Inflammatory macrophage treated with lipopolysaccharide for 4 hours (primary cell): ENCODE measurements at regions not wholly inside any gene's neighbourhood (a gene's known extent, or its start where the extent isn't known, plus 50 kb on each side); places are given as distances from the start of the nearest gene placed in this dataset.

Source experiments
- DNase-seq: peaks from one replicate; pipeline ENCODE4 v3.0.0-alpha.2; 2020

GRCh38 chr12:105761075-105761474, 377.7 kb downstream of the NUAK1 start:
- DNase-seq, result no peak

- DNase-seq, result no peak
These were observed 374.4 kb downstream of the NUAK1 start for GRCh38 chr12:105764216-105764835.

GRCh38 chr12:105765053-105766014, 373.4 kb downstream of the NUAK1 start:
- DNase-seq, result no peak

- no peak for DNase-seq
These were observed 372.7 kb downstream of the NUAK1 start for GRCh38 chr12:105766029-105766428.

GRCh38 chr12:105769486-105769885, 369.3 kb downstream of the NUAK1 start:
- DNase-seq, result no peak

GRCh38 chr12:105773471-105773870, 365.3 kb downstream of the NUAK1 start:
- DNase-seq, result no peak

GRCh38 chr12:105774037-105774436, 364.7 kb downstream of the NUAK1 start:
- DNase-seq, result no peak

- DNase-seq, result no peak
These were observed 363.4 kb downstream of the NUAK1 start for GRCh38 chr12:105775343-105775742.

- DNase-seq, result peak; percentile 24
These were observed 354.5 kb downstream of the NUAK1 start for GRCh38 chr12:105783983-105784947.

GRCh38 chr12:105793421-105793820, 345.3 kb downstream of the NUAK1 start:
- no peak for DNase-seq

- no peak for DNase-seq
These were observed 340.4 kb downstream of the NUAK1 start for GRCh38 chr12:105798256-105798845.

GRCh38 chr12:105799103-105799502, 339.7 kb downstream of the NUAK1 start:
- no peak for DNase-seq

- DNase-seq, result no peak
These were observed 337.4 kb downstream of the NUAK1 start for GRCh38 chr12:105801351-105801750.

GRCh38 chr12:105803292-105803691, 335.5 kb downstream of the NUAK1 start:
- DNase-seq, result no peak

- DNase-seq, result no peak
These were observed 334.0 kb downstream of the NUAK1 start for GRCh38 chr12:105804591-105805265.

- DNase-seq, result no peak
These were observed 332.9 kb downstream of the NUAK1 start for GRCh38 chr12:105805730-105806399.

GRCh38 chr12:105806400-105806770, 332.4 kb downstream of the NUAK1 start:
- DNase-seq, result no peak

- DNase-seq, result no peak
These were observed 326.4 kb downstream of the NUAK1 start for GRCh38 chr12:105812366-105812765.

- no peak for DNase-seq
These were observed 325.6 kb downstream of the NUAK1 start for GRCh38 chr12:105813201-105813600.

GRCh38 chr12:105814283-105814682, 324.5 kb downstream of the NUAK1 start:
- DNase-seq, result no peak

GRCh38 chr12:105819549-105819948, 319.2 kb downstream of the NUAK1 start:
- no peak for DNase-seq
